KMS-11 (cell line): ENCODE measurements at regions not wholly inside any gene's neighbourhood (a gene's known extent, or its start where the extent isn't known, plus 50 kb on each side); places are given as distances from the start of the nearest gene placed in this dataset.

Experiments
- H2AFZ ChIP-seq: fragments of 200-600 bp; sonication (generic); 2 replicates; pipeline ENCODE4 v1.6.1; 2016; ENCODE audit warnings: antibody characterized with exemption, mixed run types, low read depth
- H3K27ac ChIP-seq: fragments of 200-600 bp; sonication (generic); 2 replicates; pipeline ENCODE4 v1.6.1; 2016; ENCODE audit warnings: mild to moderate bottlenecking, mixed run types
- H3K27me3 ChIP-seq: fragments of 200-600 bp; sonication (generic); 2 replicates; pipeline ENCODE4 v1.6.1; 2017; ENCODE audit warnings: mild to moderate bottlenecking, low read depth, mixed run types, moderate library complexity; ENCODE audit not compliant: insufficient read depth
- H3K36me3 ChIP-seq: fragments of 200-600 bp; sonication (generic); 2 replicates; pipeline ENCODE4 v1.6.1; 2017; ENCODE audit warnings: mild to moderate bottlenecking, mixed run types; ENCODE audit not compliant: insufficient read depth
- H3K4me1 ChIP-seq: fragments of 200-600 bp; sonication (generic); 2 replicates; pipeline ENCODE4 v1.6.1; 2016; ENCODE audit warnings: mild to moderate bottlenecking, low read depth, mixed run types; ENCODE audit not compliant: poor library complexity, severe bottlenecking
- H3K4me2 ChIP-seq: fragments of 200-600 bp; sonication (generic); 2 replicates; pipeline ENCODE4 v1.7.0; 2016; ENCODE audit warnings: mild to moderate bottlenecking, mixed run types
- H3K4me3 ChIP-seq: fragments of 200-600 bp; sonication (generic); IDR thresholded peaks from 2 replicates; pipeline ENCODE4 v1.6.1; 2017; ENCODE audit warnings: low read depth, low read length, mixed read lengths; ENCODE audit not compliant: insufficient read depth
- H3K79me2 ChIP-seq: fragments of 200-600 bp; sonication (generic); 2 replicates; pipeline ENCODE4 v1.6.1; 2016; ENCODE audit warnings: low read depth, mixed run types; ENCODE audit not compliant: insufficient read depth
- H3K9ac ChIP-seq: fragments of 200-600 bp; sonication (generic); 2 replicates; pipeline ENCODE4 v1.6.1; 2016; ENCODE audit warnings: mild to moderate bottlenecking, mixed run types
- H4K20me1 ChIP-seq: fragments of 200-600 bp; sonication (generic); 2 replicates; pipeline ENCODE4 v1.6.1; 2016; ENCODE audit warnings: mild to moderate bottlenecking, mixed run types; ENCODE audit not compliant: insufficient read depth
- CTCF ChIP-seq: fragments of 200-600 bp; sonication (generic); conservative IDR thresholded peaks from 2 replicates; pipeline ENCODE4 v1.6.1; 2017; ENCODE audit warnings: low read depth, mild to moderate bottlenecking, antibody characterized with exemption, low read length, moderate library complexity, mixed read lengths

GRCh38 chr3:1469248-1469647, 376.4 kb downstream of the CNTN6 start:
- H2AFZ ChIP-seq, result no peak overlapping the region
- H3K4me3 ChIP-seq, result no peak overlapping the region
- no peaks in the 10 kb centered on the region for H3K4me1 ChIP-seq
- H4K20me1 ChIP-seq, result no peaks in the 10 kb centered on the region
- no peaks in the 10 kb centered on the region for H3K27me3 ChIP-seq
- no peak overlapping the region for H3K27ac ChIP-seq
- no peak for TF ChIP-seq CTCF
- H3K4me2 ChIP-seq, result no peak overlapping the region
- no peaks in the 10 kb centered on the region for H3K79me2 ChIP-seq
- no peak overlapping the region for H3K9ac ChIP-seq
- H3K36me3 ChIP-seq, result no peaks in the 10 kb centered on the region

GRCh38 chr3:1469687-1470086, 376.9 kb downstream of the CNTN6 start:
- no peak overlapping the region for H3K27ac ChIP-seq
- TF ChIP-seq CTCF, result no peak
- H2AFZ ChIP-seq, result no peak overlapping the region

GRCh38 chr3:1477669-1478068, 384.8 kb downstream of the CNTN6 start:
- no peak overlapping the region for H3K4me3 ChIP-seq
- no peak overlapping the region for H2AFZ ChIP-seq
- no peak overlapping the region for H3K27ac ChIP-seq
- no peaks in the 10 kb centered on the region for H3K36me3 ChIP-seq
- TF ChIP-seq CTCF, result no peak
- no peaks in the 10 kb centered on the region for H4K20me1 ChIP-seq
- H3K4me2 ChIP-seq, result no peak overlapping the region
- no peak overlapping the region for H3K9ac ChIP-seq
- no peaks in the 10 kb centered on the region for H3K27me3 ChIP-seq
- H3K79me2 ChIP-seq, result no peaks in the 10 kb centered on the region
- H3K4me1 ChIP-seq, result no peaks in the 10 kb centered on the region

More at GRCh38 chr3:1469687-1470086, 376.9 kb downstream of the CNTN6 start:
- no peaks in the 10 kb centered on the region for H3K36me3 ChIP-seq
- H4K20me1 ChIP-seq, result no peaks in the 10 kb centered on the region
- no peak overlapping the region for H3K4me3 ChIP-seq
- H3K79me2 ChIP-seq, result no peaks in the 10 kb centered on the region
- H3K27me3 ChIP-seq, result no peaks in the 10 kb centered on the region
- no peaks in the 10 kb centered on the region for H3K4me1 ChIP-seq
- H3K9ac ChIP-seq, result no peak overlapping the region
- H3K4me2 ChIP-seq, result no peak overlapping the region

- TF ChIP-seq CTCF, result no peak
- Histone ChIP-seq H3K4me2 (no peak overlapping the region), H3K79me2 (no peaks in the 10 kb centered on the region), H3K4me1 (no peaks in the 10 kb centered on the region), H3K27ac (no peak overlapping the region), H3K4me3 (no peak overlapping the region), H3K36me3 (no peaks in the 10 kb centered on the region), H3K27me3 (no peaks in the 10 kb centered on the region), H4K20me1 (no peaks in the 10 kb centered on the region), H3K9ac (no peak overlapping the region), H2AFZ (no peak overlapping the region)
Measured at GRCh38 chr3:1495466-1495865, 402.6 kb downstream of the CNTN6 start.
